HUES6 (cell line): ENCODE measurements at regions not wholly inside any gene's neighbourhood (a gene's known extent, or its start where the extent isn't known, plus 50 kb on each side); places are given as distances from the start of the nearest gene placed in this dataset.

ENCODE experiments used
- H3K27ac ChIP-seq: 2 replicates; pipeline ENCODE4 v1.7.0; 2013; ENCODE audit warnings: low read depth, mild to moderate bottlenecking, low read length, inconsistent platforms
- H3K27me3 ChIP-seq: 2 replicates; pipeline ENCODE4 v1.6.1; 2013; ENCODE audit warnings: low read length; ENCODE audit not compliant: control insufficient read depth, insufficient read depth
- H3K36me3 ChIP-seq: 2 replicates; pipeline ENCODE4 v1.6.1; 2013; ENCODE audit warnings: low read length; ENCODE audit not compliant: control insufficient read depth, insufficient read depth
- H3K4me1 ChIP-seq: 2 replicates; pipeline ENCODE4 v1.6.1; 2013; ENCODE audit warnings: low read length; ENCODE audit not compliant: control insufficient read depth, insufficient read depth
- H3K4me3 ChIP-seq: 2 replicates; pipeline ENCODE4 v1.5.1; 2013; ENCODE audit warnings: low read depth, low read length
- H3K9ac ChIP-seq: one replicate; pipeline ENCODE4 v1.6.1; 2013; ENCODE audit warnings: mild to moderate bottlenecking, low read length
- H3K9me3 ChIP-seq: 2 replicates; pipeline ENCODE4 v1.6.1; 2013; ENCODE audit warnings: low read depth, low read length; ENCODE audit not compliant: control insufficient read depth, insufficient read depth

GRCh38 chr6:112480553-112480952 is 133.4 kb downstream of the RFPL4B start:
- no peaks in the 10 kb centered on the region for H3K4me1 ChIP-seq
- H3K27ac ChIP-seq = no peak overlapping the region
- no peaks in the 10 kb centered on the region for H3K27me3 ChIP-seq
- no peaks in the 10 kb centered on the region for H3K36me3 ChIP-seq
- H3K9me3 ChIP-seq = no peaks in the 10 kb centered on the region
- H3K4me3 ChIP-seq = no peak overlapping the region
- H3K9ac ChIP-seq = no peak overlapping the region

GRCh38 chr6:112481211-112481610 is 134.1 kb downstream of the RFPL4B start:
- Histone ChIP-seq H3K36me3 (no peaks in the 10 kb centered on the region), H3K4me1 (no peaks in the 10 kb centered on the region), H3K9me3 (no peaks in the 10 kb centered on the region), H3K27me3 (no peaks in the 10 kb centered on the region), H3K4me3 (no peak overlapping the region), H3K9ac (no peak overlapping the region), H3K27ac (no peak overlapping the region)

- Histone ChIP-seq H3K4me3 (no peak overlapping the region), H3K9ac (no peak overlapping the region)
Observed at GRCh38 chr6:112482373-112482772, 135.2 kb downstream of the RFPL4B start.

GRCh38 chr6:112485120-112485826 is 138.1 kb downstream of the RFPL4B start:
- Histone ChIP-seq H3K4me1 (no peaks in the 10 kb centered on the region), H3K4me3 (no peak overlapping the region), H3K36me3 (no peaks in the 10 kb centered on the region), H3K27ac (no peak overlapping the region), H3K9ac (no peak overlapping the region), H3K9me3 (no peaks in the 10 kb centered on the region), H3K27me3 (no peaks in the 10 kb centered on the region)

More at GRCh38 chr6:112482373-112482772, 135.2 kb downstream of the RFPL4B start:
- H3K9me3 ChIP-seq = no peaks in the 10 kb centered on the region
- no peaks in the 10 kb centered on the region for H3K27me3 ChIP-seq
- H3K27ac ChIP-seq = no peak overlapping the region
- no peaks in the 10 kb centered on the region for H3K4me1 ChIP-seq
- H3K36me3 ChIP-seq = no peaks in the 10 kb centered on the region

GRCh38 chr6:112485827-112486212 is 138.7 kb downstream of the RFPL4B start:
- Histone ChIP-seq H3K4me1 (no peaks in the 10 kb centered on the region), H3K9me3 (no peaks in the 10 kb centered on the region), H3K27ac (no peak overlapping the region), H3K36me3 (no peaks in the 10 kb centered on the region), H3K4me3 (no peak overlapping the region), H3K9ac (no peak overlapping the region), H3K27me3 (no peaks in the 10 kb centered on the region)

- Histone ChIP-seq H3K36me3 (no peaks in the 10 kb centered on the region), H3K4me3 (no peak overlapping the region), H3K27ac (no peak overlapping the region), H3K9ac (no peak overlapping the region), H3K4me1 (no peaks in the 10 kb centered on the region), H3K9me3 (no peaks in the 10 kb centered on the region), H3K27me3 (no peaks in the 10 kb centered on the region)
Observed at GRCh38 chr6:112486454-112486853, 139.3 kb downstream of the RFPL4B start.

GRCh38 chr6:112488238-112488637 is 141.1 kb downstream of the RFPL4B start:
- H3K4me1 ChIP-seq = no peaks in the 10 kb centered on the region
- no peak overlapping the region for H3K27ac ChIP-seq
- H3K9ac ChIP-seq = no peak overlapping the region
- H3K27me3 ChIP-seq = no peaks in the 10 kb centered on the region
- H3K9me3 ChIP-seq = no peaks in the 10 kb centered on the region
- no peaks in the 10 kb centered on the region for H3K36me3 ChIP-seq
- no peak overlapping the region for H3K4me3 ChIP-seq

- Histone ChIP-seq H3K27ac (no peak overlapping the region), H3K9ac (no peak overlapping the region), H3K27me3 (no peaks in the 10 kb centered on the region), H3K9me3 (no peaks in the 10 kb centered on the region), H3K4me3 (no peak overlapping the region), H3K36me3 (no peaks in the 10 kb centered on the region), H3K4me1 (peaks cover 20% of the 10 kb centered on the region)
Observed at GRCh38 chr6:112501705-112502104, 154.6 kb downstream of the RFPL4B start.

GRCh38 chr6:112502351-112503090 is 155.4 kb downstream of the RFPL4B start:
- Histone ChIP-seq H3K27ac (no peak overlapping the region), H3K36me3 (no peaks in the 10 kb centered on the region), H3K9me3 (no peaks in the 10 kb centered on the region)

GRCh38 chr6:112503091-112503596 is 156.0 kb downstream of the RFPL4B start:
- Histone ChIP-seq H3K9ac (no peak overlapping the region), H3K4me1 (peaks cover 20% of the 10 kb centered on the region), H3K9me3 (no peaks in the 10 kb centered on the region), H3K4me3 (no peak overlapping the region), H3K27ac (no peak overlapping the region), H3K36me3 (no peaks in the 10 kb centered on the region), H3K27me3 (no peaks in the 10 kb centered on the region)

More at GRCh38 chr6:112502351-112503090, 155.4 kb downstream of the RFPL4B start:
- H3K9ac ChIP-seq = no peak overlapping the region
- no peaks in the 10 kb centered on the region for H3K27me3 ChIP-seq
- H3K4me3 ChIP-seq = no peak overlapping the region
- H3K4me1 ChIP-seq = peaks cover 20% of the 10 kb centered on the region

- H3K4me3 ChIP-seq = no peak overlapping the region
- H3K9ac ChIP-seq = no peak overlapping the region
- no peaks in the 10 kb centered on the region for H3K27me3 ChIP-seq
- no peak overlapping the region for H3K27ac ChIP-seq
- H3K36me3 ChIP-seq = no peaks in the 10 kb centered on the region
- H3K4me1 ChIP-seq = peaks cover 20% of the 10 kb centered on the region
- H3K9me3 ChIP-seq = peaks cover 1% of the 10 kb centered on the region; the same call in 1 of the 2 replicates
Observed at GRCh38 chr6:112504621-112505020, 157.5 kb downstream of the RFPL4B start.
